NT2/D1 (cell line): ENCODE measurements at regions not wholly inside any gene's neighbourhood (a gene's known extent, or its start where the extent isn't known, plus 50 kb on each side); places are given as distances from the start of the nearest gene placed in this dataset.

ENCODE experiments used
- SUZ12 ChIP-seq: IDR thresholded peaks from 2 replicates; pipeline ENCODE4 v1.6.1; 2011; ENCODE audit not compliant: insufficient read length, insufficient read depth; ENCODE audit errors: extremely low read depth
- YY1 ChIP-seq: IDR thresholded peaks from 2 replicates; pipeline ENCODE4 v1.6.1; 2011; ENCODE audit not compliant: insufficient read length, insufficient read depth

GRCh38 chr5:152184266-152184665 lies 220.8 kb downstream of the NMUR2 start:
- TF ChIP-seq SUZ12 (no peak), YY1 (no peak)
